SH-SY5Y (cell line): ENCODE measurements at regions not wholly inside any gene's neighbourhood (a gene's known extent, or its start where the extent isn't known, plus 50 kb on each side); places are given as distances from the start of the nearest gene placed in this dataset.

Experiments
- GATA2 ChIP-seq: IDR thresholded peaks from 2 replicates; pipeline ENCODE4 v1.6.1; 2011; ENCODE audit warnings: mild to moderate bottlenecking, low read depth, low read length
- GATA3 ChIP-seq: IDR thresholded peaks from 2 replicates; pipeline ENCODE4 v1.6.1; 2011; ENCODE audit warnings: low read depth, mild to moderate bottlenecking, low read length, moderate library complexity

GRCh38 chr3:80357761-80358160 is 590.0 kb upstream of the ROBO1 start:
- TF ChIP-seq GATA3 (no peak), GATA2 (no peak)

GRCh38 chr3:80355144-80355543 is 587.3 kb upstream of the ROBO1 start:
- no peak for TF ChIP-seq GATA2
- TF ChIP-seq GATA3: no peak

- TF ChIP-seq GATA3 (no peak), GATA2 (no peak)
Measured at GRCh38 chr3:80351201-80351600, 583.4 kb upstream of the ROBO1 start.

- TF ChIP-seq GATA2 (no peak), GATA3 (no peak)
Measured at GRCh38 chr3:80350771-80351170, 583.0 kb upstream of the ROBO1 start.

- no peak for TF ChIP-seq GATA3
Measured at GRCh38 chr3:80338366-80338765, 570.6 kb upstream of the ROBO1 start.

GRCh38 chr3:80334534-80334933 is 566.7 kb upstream of the ROBO1 start:
- TF ChIP-seq GATA2 (no peak), GATA3 (no peak)

GRCh38 chr3:80331494-80332170 is 563.8 kb upstream of the ROBO1 start:
- TF ChIP-seq GATA3 (no peak), GATA2 (no peak; the same call in 1 of the 2 replicates)

- TF ChIP-seq GATA2: no peak
- no peak for TF ChIP-seq GATA3
Measured at GRCh38 chr3:80308637-80309036, 540.8 kb upstream of the ROBO1 start.

- no peak for TF ChIP-seq GATA3
- no peak for TF ChIP-seq GATA2
Measured at GRCh38 chr3:80307844-80308243, 540.0 kb upstream of the ROBO1 start.

GRCh38 chr3:80297720-80298119 is 529.9 kb upstream of the ROBO1 start:
- TF ChIP-seq GATA3 (no peak), GATA2 (no peak)

- TF ChIP-seq GATA2 (no peak), GATA3 (no peak)
Measured at GRCh38 chr3:80285388-80285787, 517.6 kb upstream of the ROBO1 start.

GRCh38 chr3:80283783-80284182 is 516.0 kb upstream of the ROBO1 start:
- TF ChIP-seq GATA3 (no peak), GATA2 (no peak)

- no peak for TF ChIP-seq GATA2
- TF ChIP-seq GATA3: no peak
Measured at GRCh38 chr3:80278056-80278455, 510.3 kb upstream of the ROBO1 start.

GRCh38 chr3:80275120-80275519 is 507.3 kb upstream of the ROBO1 start:
- no peak for TF ChIP-seq GATA2
- no peak for TF ChIP-seq GATA3

GRCh38 chr3:80263260-80263659 is 495.5 kb upstream of the ROBO1 start:
- no peak for TF ChIP-seq GATA3
- no peak for TF ChIP-seq GATA2

GRCh38 chr3:80261082-80261481 is 493.3 kb upstream of the ROBO1 start:
- TF ChIP-seq GATA3 (no peak), GATA2 (no peak)
